ENCODE measurements at regions not wholly inside any gene's neighbourhood (a gene's known extent, or its start where the extent isn't known, plus 50 kb on each side); places are given as distances from the start of the nearest gene placed in this dataset.
"Not testable (repeated sequence)": the region's sequence is repeated elsewhere in the genome, so short reads cannot be mapped to it uniquely, and the experiment has no call there.

- no peak for DNase-seq (ENCODE audit: low spot score)
Observed at GRCh38 chr5:111976705-111977435, 219.9 kb upstream of the NREP start.

GRCh38 chr5:111975133-111975532 lies 218.1 kb upstream of the NREP start:
- DNase-seq (ENCODE audit: low spot score) = no peak

- no peak for DNase-seq (ENCODE audit: low spot score)
Observed at GRCh38 chr5:111973961-111974360, 217.0 kb upstream of the NREP start.

GRCh38 chr5:111972548-111972947 lies 215.6 kb upstream of the NREP start:
- no peak for DNase-seq (ENCODE audit: low spot score)

- no peak for DNase-seq (ENCODE audit: low spot score)
Observed at GRCh38 chr5:111972080-111972479, 215.1 kb upstream of the NREP start.

GRCh38 chr5:111968459-111968858 lies 211.5 kb upstream of the NREP start:
- no peak for DNase-seq (ENCODE audit: low spot score)

- no peak for DNase-seq (ENCODE audit: low spot score)
Observed at GRCh38 chr5:111967463-111967862, 210.5 kb upstream of the NREP start.

GRCh38 chr5:111966290-111966689 lies 209.3 kb upstream of the NREP start:
- DNase-seq (ENCODE audit: low spot score) = no peak

- DNase-seq (ENCODE audit: low spot score) = no peak
Observed at GRCh38 chr5:111963555-111963954, 206.6 kb upstream of the NREP start.

- DNase-seq (ENCODE audit: low spot score) = no peak
Observed at GRCh38 chr5:111962906-111963305, 205.9 kb upstream of the NREP start.

GRCh38 chr5:111961862-111962261 lies 204.9 kb upstream of the NREP start:
- DNase-seq (ENCODE audit: low spot score) = no peak

GRCh38 chr5:111960476-111961215 lies 203.7 kb upstream of the NREP start:
- DNase-seq (ENCODE audit: low spot score) = no peak

- DNase-seq (ENCODE audit: low spot score) = no peak
Observed at GRCh38 chr5:111958851-111959250, 201.9 kb upstream of the NREP start.

- not testable (repeated sequence) for DNase-seq (ENCODE audit: low spot score)
Observed at GRCh38 chr5:111956765-111957164, 199.8 kb upstream of the NREP start.

GRCh38 chr5:111954516-111955395 lies 197.8 kb upstream of the NREP start:
- DNase-seq (ENCODE audit: low spot score) = no peak

GRCh38 chr5:111953351-111954127 lies 196.5 kb upstream of the NREP start:
- DNase-seq (ENCODE audit: low spot score) = no peak

- no peak for DNase-seq (ENCODE audit: low spot score)
Observed at GRCh38 chr5:111952555-111952954, 195.6 kb upstream of the NREP start.

- no peak for DNase-seq (ENCODE audit: low spot score)
Observed at GRCh38 chr5:111950660-111951059, 193.7 kb upstream of the NREP start.

- DNase-seq (ENCODE audit: low spot score) = no peak
Observed at GRCh38 chr5:111948092-111948841, 191.3 kb upstream of the NREP start.

GRCh38 chr5:111946556-111946955 lies 189.6 kb upstream of the NREP start:
- DNase-seq (ENCODE audit: low spot score) = no peak

GRCh38 chr5:111945535-111945934 lies 188.5 kb upstream of the NREP start:
- DNase-seq (ENCODE audit: low spot score) = no peak

Measured in SW480 (cell line).